Epithelial cell of esophagus (primary cell): ENCODE measurements at regions not wholly inside any gene's neighbourhood (a gene's known extent, or its start where the extent isn't known, plus 50 kb on each side); places are given as distances from the start of the nearest gene placed in this dataset.

Experiments used
- DNase-seq: peaks from one replicate; pipeline ENCODE4 v3.0.0; 2010; ENCODE audit warnings: low read depth
- H3K4me3 ChIP-seq: 2 replicates; pipeline ENCODE4 v1.5.1; 2011; ENCODE audit warnings: mild to moderate bottlenecking, low read length, control low read depth
- TF ChIP-seq, protein P1 (sequence below): IDR thresholded peaks from 2 replicates; pipeline ENCODE4 v1.5.1; 2011; ENCODE audit warnings: low read depth, mild to moderate bottlenecking, low read length, control low read depth, inconsistent platforms; ENCODE audit not compliant: insufficient read depth; ENCODE audit errors: missing control alignments

DNA sequence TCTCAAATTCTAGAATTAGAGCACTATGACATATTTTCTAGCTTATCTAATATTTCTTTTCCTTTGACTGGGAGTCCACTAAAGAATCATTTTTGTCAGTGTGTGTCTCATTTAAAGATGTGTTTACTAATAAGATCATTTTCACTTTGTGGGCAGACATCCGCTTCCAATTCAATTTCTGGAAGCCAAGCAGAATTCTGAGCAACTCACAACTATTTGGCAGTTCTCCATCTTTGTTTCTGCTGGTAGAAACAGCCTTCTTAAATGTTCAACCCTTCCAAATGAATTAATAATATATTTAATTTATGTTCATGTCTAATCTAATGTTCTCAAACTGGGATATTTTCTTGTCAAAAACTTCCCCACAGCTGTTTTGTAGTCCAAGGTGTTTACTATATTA lies 411.8 kb downstream of the KCTD12 start:
- DNase-seq: no peak
- TF ChIP-seq, protein P1, sequence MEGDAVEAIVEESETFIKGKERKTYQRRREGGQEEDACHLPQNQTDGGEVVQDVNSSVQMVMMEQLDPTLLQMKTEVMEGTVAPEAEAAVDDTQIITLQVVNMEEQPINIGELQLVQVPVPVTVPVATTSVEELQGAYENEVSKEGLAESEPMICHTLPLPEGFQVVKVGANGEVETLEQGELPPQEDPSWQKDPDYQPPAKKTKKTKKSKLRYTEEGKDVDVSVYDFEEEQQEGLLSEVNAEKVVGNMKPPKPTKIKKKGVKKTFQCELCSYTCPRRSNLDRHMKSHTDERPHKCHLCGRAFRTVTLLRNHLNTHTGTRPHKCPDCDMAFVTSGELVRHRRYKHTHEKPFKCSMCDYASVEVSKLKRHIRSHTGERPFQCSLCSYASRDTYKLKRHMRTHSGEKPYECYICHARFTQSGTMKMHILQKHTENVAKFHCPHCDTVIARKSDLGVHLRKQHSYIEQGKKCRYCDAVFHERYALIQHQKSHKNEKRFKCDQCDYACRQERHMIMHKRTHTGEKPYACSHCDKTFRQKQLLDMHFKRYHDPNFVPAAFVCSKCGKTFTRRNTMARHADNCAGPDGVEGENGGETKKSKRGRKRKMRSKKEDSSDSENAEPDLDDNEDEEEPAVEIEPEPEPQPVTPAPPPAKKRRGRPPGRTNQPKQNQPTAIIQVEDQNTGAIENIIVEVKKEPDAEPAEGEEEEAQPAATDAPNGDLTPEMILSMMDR: no peak
- no peak overlapping the region for H3K4me3 ChIP-seq

DNA sequence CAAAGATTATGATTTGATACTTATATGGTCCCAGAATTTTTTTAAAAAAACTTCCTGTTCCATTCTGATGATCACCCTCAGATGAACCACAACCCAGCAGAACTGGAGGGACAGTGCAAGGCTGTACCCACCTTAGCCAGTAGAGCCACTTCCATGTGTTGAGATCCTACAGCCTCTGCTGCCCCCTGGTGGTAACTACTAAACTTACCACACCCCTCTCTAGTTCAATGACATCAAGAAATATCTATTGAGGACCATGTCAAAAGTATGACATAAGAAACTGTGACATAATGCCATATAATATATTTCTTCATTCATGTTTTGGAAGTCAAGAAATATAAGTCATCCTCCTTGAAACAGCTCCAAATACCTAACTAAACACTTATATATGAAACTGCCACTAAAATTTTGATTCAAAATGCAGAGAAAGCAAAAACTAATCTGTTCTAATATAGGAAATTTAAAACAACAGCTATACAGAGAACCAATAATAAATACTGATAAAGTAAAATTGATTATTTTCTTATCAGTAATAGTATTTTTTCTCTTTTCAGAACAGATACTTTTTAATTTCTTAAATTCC lies 412.6 kb downstream of the KCTD12 start:
- H3K4me3 ChIP-seq: no peak overlapping the region
- DNase-seq: peak; percentile 83
- TF ChIP-seq, protein P1: peak; percentile 88

DNA sequence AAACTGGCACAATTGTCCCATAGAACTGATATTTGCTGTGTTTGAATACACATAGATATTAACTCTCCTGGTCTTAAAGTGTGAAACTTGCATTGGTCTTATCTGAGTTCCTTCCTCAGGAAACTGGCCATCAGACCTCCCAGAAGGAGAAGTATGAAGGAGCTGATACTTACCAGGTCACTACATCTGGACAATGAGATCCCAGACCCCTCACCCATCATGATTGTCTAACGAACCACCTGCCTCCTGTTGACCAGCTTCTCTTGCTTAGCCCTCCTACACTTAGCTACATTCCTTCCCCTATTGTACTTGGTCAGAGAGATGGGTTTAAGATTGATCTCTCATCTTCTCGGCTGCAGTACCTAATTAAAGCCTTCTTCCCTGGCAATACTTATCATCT lies 413.3 kb downstream of the KCTD12 start:
- H3K4me3 ChIP-seq: no peak overlapping the region
- no peak for DNase-seq
- TF ChIP-seq, protein P1: no peak

DNA sequence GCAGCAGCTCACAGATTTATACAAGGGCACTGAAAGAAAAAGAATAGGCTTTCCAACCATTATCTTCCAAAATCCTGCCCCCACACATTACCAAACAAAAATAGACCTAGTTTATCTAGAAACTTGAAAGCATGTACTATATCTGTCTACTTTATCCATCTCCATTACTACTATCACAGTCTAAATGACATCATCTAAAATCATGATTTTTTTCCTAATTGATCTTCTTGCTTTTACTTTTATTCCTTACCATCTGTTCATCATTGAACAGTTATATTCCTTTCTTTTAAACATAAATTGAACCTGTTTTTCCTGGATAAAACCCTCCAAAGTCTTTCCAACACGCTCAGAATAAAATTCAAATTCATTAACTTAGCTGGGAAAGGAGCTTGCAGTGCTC lies 414.7 kb downstream of the KCTD12 start:
- DNase-seq: no peak
- TF ChIP-seq, protein P1: no peak
- no peak overlapping the region for H3K4me3 ChIP-seq

DNA sequence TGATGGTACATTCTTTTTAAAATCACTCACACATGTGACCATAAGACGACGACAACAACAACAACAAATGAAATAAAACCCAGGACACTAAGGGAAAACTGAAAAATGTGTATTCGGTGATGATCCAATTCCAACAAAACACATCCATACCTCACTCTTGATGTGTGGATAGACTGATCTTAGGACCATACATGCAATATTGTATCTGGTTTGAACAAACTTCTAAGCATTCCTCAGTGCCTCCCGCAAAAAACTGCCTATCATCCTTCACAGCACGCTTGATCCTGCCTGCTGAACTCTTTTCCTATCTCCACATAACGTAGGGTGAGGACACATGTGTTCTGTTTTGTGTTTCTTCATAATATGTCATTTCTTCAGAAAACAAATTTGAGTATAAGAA lies 415.2 kb downstream of the KCTD12 start:
- H3K4me3 ChIP-seq: no peak overlapping the region
- TF ChIP-seq, protein P1: no peak
- no peak for DNase-seq

DNA sequence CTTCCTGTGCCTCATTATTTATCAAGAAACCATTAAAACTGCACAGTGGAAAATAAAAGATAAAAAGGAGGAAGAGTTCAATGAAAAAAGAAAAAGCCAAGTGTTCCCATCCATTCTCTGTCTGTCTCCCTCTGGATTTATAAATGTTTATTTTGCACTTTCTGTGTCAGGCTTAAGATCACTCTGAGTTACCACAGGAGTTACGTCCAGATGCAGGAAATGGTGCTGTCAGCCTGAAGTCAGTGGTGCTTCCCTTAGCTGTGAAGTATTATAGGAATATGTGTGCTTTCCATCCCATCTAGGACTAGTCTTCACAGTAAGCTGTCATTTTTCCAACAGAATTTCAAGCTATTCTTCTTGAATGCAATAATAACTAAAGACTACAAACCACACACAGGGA lies 420.2 kb downstream of the KCTD12 start:
- TF ChIP-seq, protein P1: no peak
- DNase-seq: no peak
- H3K4me3 ChIP-seq: no peak overlapping the region

DNA sequence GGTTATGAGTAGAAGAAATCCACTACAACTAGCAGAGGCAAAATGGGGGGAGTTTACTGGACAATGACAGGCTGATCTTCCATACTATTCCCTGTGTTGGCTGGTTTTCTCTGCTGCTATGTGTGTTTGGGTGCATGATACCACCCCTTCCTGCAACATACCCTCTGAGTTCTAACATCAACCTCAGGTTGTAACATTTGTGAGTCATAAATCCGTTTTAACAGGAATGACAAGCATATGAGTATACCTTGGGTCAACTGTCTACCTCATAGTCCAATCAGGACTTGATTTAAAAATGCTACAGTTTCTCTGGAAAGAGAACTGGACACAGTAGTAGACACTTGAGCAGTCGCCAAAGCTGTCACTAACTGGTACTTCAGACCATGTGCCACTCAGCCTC lies 422.9 kb downstream of the KCTD12 start:
- TF ChIP-seq, protein P1: no peak
- peak; percentile 56 for DNase-seq
- H3K4me3 ChIP-seq: no peak overlapping the region
